Pancreas (tissue), 10 donors: ENCODE measurements at regions not wholly inside any gene's neighbourhood (a gene's known extent, or its start where the extent isn't known, plus 50 kb on each side); places are given as distances from the start of the nearest gene placed in this dataset.

Source experiments
- ATAC-seq, 4 donors: fragments of 200-7000 bp; cut with Tn5 transposase; one replicate each; pipeline versions ENCODE4 v1.8.0 to v1.9.1; 2020; ENCODE audit warnings: mild to moderate bottlenecking in 4 of 4, moderate library complexity in 4 of 4
- DNase-seq, 6 donors: peaks; one replicate each; pipeline ENCODE4 v3.0.0-alpha.2; 2020
- FAIRE-seq: peaks from 2 replicates; lab custom pipeline; 2012; peaks lifted over from hg19 to GRCh38; lab: Jason Lieb, UNC
- H3K27ac ChIP-seq, 4 donors: fragments of 200-600 bp; sonication (generic); 1 replicate in 3 of 4; 2 replicates in 1 of 4; pipeline versions ENCODE4 v1.5.0 to v1.8.0; 2020
- H3K27me3 ChIP-seq, 4 donors: fragments of 200-600 bp; one replicate each; pipeline ENCODE4 v1.8.0; 2021
- H3K36me3 ChIP-seq, 3 donors: fragments of 200-600 bp; sonication (generic) in 1 of 3; one replicate each; pipeline versions ENCODE4 v1.5.0 to v1.8.0; 2020 to 2021
- H3K4me1 ChIP-seq, 3 donors: fragments of 200-600 bp; one replicate each; pipeline ENCODE4 v1.8.0; 2021
- H3K4me3 ChIP-seq, 4 donors: fragments of 200-600 bp; sonication (generic) in 2 of 4; one replicate each; pipeline versions ENCODE4 v1.5.0 to v1.8.0; 2020 to 2021
- H3K9me3 ChIP-seq, 4 donors: fragments of 200-600 bp; one replicate each; pipeline ENCODE4 v1.8.0; 2021
- CTCF ChIP-seq, 4 donors: fragments of 200-600 bp; sonication (generic) in 3 of 4; IDR thresholded peaks; one replicate each; pipeline versions ENCODE4 v1.5.0 to v1.8.0; 2021; ENCODE audit warnings: antibody characterized with exemption in 4 of 4
- WGBS, 2 donors: extraction: QIAGEN DNeasy Blood & Tissue Kit; methylation state at CpG; one replicate each; pipeline ENCODE4 v1.1.7; 2013; 5-methylcytosine and 5-hydroxymethylcytosine counted together
- intact Hi-C, 3 donors: fragments of 100-400 bp; cut with DNase I; formaldehyde crosslinking; loops; one replicate each; pipeline versions ENCODE4 v1.11.1 to v1.14.2; 2022
- donor health status: healthy with polysubstance abuse.
- donor health status: DM: no; HTN: no; CAD: no; lungs with moderate emphysema.
- donor health status: DM: no; HTN: no; CAD: no.
- donor health status: control.
- donor health status: control.
- donor health status: Bipolar disorder and iron deficiency.
- donor health status: DM: yes; HTN: yes; CAD: no.
- donor health status: DM: no; HTN: no; CAD: no.
- donor health status: DM: no; HTN: no; CAD: no.
- donor health status: DM: yes; HTN: yes; CAD: no.

GRCh38 chr4:30817447-30817846 is 97.3 kb downstream of the PCDH7 start:
- Histone ChIP-seq H3K4me3 (no peak overlapping the region), H3K27ac (no peak overlapping the region), H3K4me1 (no peaks in the 10 kb centered on the region), H3K36me3 (no peaks in the 10 kb centered on the region), H3K27me3 (no peaks in the 10 kb centered on the region), H3K9me3 (no peaks in the 10 kb centered on the region)
- ATAC-seq (no peak), DNase-seq (no peak), FAIRE-seq (no peak)
- 41 to 44% methylated on average over 1 of the region's 1 CpG for WGBS, 2 donors
- TF ChIP-seq CTCF (IDR thresholded peaks at IDR 0.05), result no peak
- intact Hi-C loops, result no loop called here

- FAIRE-seq (no peak), DNase-seq (no peak), ATAC-seq (no peak)
- no peaks in the 10 kb centered on the region for H3K9me3 ChIP-seq
- H3K27me3 ChIP-seq, result no peaks in the 10 kb centered on the region
- H3K4me3 ChIP-seq, result no peak overlapping the region
- no peak overlapping the region for H3K27ac ChIP-seq
- H3K4me1 ChIP-seq, result no peaks in the 10 kb centered on the region
- TF ChIP-seq CTCF (IDR thresholded peaks at IDR 0.05), result no peak
- intact Hi-C loops, result no loop called here
- no peaks in the 10 kb centered on the region for H3K36me3 ChIP-seq
Measured at GRCh38 chr4:30818541-30818940, 98.4 kb downstream of the PCDH7 start.

GRCh38 chr4:30821275-30821674 is 101.1 kb downstream of the PCDH7 start:
- 65 to 74% methylated on average over 4 of the region's 4 CpGs for WGBS, 2 donors

GRCh38 chr4:30821859-30822612 is 101.9 kb downstream of the PCDH7 start:
- no peak for DNase-seq
- intact Hi-C loops, result no loop called here
- Histone ChIP-seq H3K27me3 (no peaks in the 10 kb centered on the region), H3K9me3 (no peaks in the 10 kb centered on the region), H3K27ac (no peak overlapping the region), H3K4me3 (no peak overlapping the region), H3K4me1 (no peaks in the 10 kb centered on the region), H3K36me3 (no peaks in the 10 kb centered on the region)
- FAIRE-seq, result no peak
- no peak for TF ChIP-seq CTCF (IDR thresholded peaks at IDR 0.05)
- WGBS, 2 donors, result 63 to 72% methylated on average over 12 of the region's 12 CpGs
- ATAC-seq, result no peak

More at GRCh38 chr4:30821275-30821674, 101.1 kb downstream of the PCDH7 start:
- no peak overlapping the region for H3K4me3 ChIP-seq
- FAIRE-seq (no peak), ATAC-seq (no peak), DNase-seq (no peak)
- no peak overlapping the region for H3K27ac ChIP-seq
- no peak for TF ChIP-seq CTCF (IDR thresholded peaks at IDR 0.05)
- H3K9me3 ChIP-seq, result no peaks in the 10 kb centered on the region
- intact Hi-C loops, result no loop called here
- no peaks in the 10 kb centered on the region for H3K36me3 ChIP-seq
- no peaks in the 10 kb centered on the region for H3K27me3 ChIP-seq
- no peaks in the 10 kb centered on the region for H3K4me1 ChIP-seq

GRCh38 chr4:30822911-30823551 is 102.9 kb downstream of the PCDH7 start:
- FAIRE-seq, result no peak
- no peak overlapping the region for H3K27ac ChIP-seq
- TF ChIP-seq CTCF (IDR thresholded peaks at IDR 0.05), result no peak

More at GRCh38 chr4:30822911-30823551, 102.9 kb downstream of the PCDH7 start:
- no peak for ATAC-seq
- Histone ChIP-seq H3K27me3 (no peaks in the 10 kb centered on the region), H3K36me3 (no peaks in the 10 kb centered on the region), H3K4me3 (no peak overlapping the region), H3K9me3 (no peaks in the 10 kb centered on the region), H3K4me1 (no peaks in the 10 kb centered on the region)
- no peak for DNase-seq
- intact Hi-C loops, result no loop called here
- 69 to 75% methylated on average over 10 of the region's 10 CpGs for WGBS, 2 donors
